ENCODE measurements at regions not wholly inside any gene's neighbourhood (a gene's known extent, or its start where the extent isn't known, plus 50 kb on each side); places are given as distances from the start of the nearest gene placed in this dataset.

GRCh38 chr6:163844761-163845160, 430.2 kb downstream of the QKI start:
- DNase-seq, result no peak

- no peak for DNase-seq
These were observed 429.8 kb downstream of the QKI start for GRCh38 chr6:163844357-163844756.

GRCh38 chr6:163843218-163843617, 428.7 kb downstream of the QKI start:
- no peak for DNase-seq

GRCh38 chr6:163842467-163842866, 427.9 kb downstream of the QKI start:
- no peak for DNase-seq

DNA sequence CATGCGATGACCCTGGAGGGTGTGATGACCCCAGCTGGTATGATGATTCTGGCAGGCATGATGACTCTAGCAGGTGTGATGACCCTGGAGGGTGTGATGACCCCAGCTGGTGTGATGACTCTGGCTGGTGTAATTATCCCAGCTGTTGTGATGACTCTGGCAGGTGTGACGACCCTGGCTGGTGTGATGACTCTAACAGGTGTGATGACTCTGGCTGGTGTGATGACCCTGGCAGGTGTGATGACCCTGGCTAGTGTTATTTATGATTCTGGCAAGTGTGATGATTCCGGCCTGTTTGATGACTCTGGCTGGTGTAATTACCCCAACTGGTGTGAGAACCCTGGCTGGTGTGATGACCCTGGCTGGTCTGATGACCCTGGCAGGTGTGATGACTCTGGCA, 427.2 kb downstream of the QKI start:
- no peak for DNase-seq

- no peak for DNase-seq
These were observed 426.8 kb downstream of the QKI start for GRCh38 chr6:163841326-163841725.

- DNase-seq, result no peak
These were observed 426.4 kb downstream of the QKI start for GRCh38 chr6:163840880-163841279.

DNA sequence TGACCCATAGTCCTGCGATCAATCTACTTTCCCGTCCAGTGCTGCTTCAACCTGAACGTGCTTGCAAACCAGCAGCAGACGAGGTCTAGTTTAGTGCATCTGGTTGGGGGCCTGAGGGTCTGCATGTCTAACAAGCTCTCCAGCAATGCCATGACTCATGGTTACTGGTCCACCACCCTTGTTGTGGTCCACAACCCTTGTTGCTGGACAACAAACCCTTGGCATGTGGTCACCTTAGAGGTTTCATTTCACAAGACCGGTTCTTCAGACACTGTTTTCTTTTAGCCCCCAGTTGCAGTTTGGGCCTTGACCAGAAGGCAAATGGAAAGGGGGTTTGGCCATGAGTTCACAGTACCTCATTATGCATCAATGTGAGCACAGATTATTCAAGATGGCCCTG, 424.8 kb downstream of the QKI start:
- DNase-seq, result no peak

GRCh38 chr6:163837691-163838431, 423.3 kb downstream of the QKI start:
- peak; percentile 43 for DNase-seq

DNA sequence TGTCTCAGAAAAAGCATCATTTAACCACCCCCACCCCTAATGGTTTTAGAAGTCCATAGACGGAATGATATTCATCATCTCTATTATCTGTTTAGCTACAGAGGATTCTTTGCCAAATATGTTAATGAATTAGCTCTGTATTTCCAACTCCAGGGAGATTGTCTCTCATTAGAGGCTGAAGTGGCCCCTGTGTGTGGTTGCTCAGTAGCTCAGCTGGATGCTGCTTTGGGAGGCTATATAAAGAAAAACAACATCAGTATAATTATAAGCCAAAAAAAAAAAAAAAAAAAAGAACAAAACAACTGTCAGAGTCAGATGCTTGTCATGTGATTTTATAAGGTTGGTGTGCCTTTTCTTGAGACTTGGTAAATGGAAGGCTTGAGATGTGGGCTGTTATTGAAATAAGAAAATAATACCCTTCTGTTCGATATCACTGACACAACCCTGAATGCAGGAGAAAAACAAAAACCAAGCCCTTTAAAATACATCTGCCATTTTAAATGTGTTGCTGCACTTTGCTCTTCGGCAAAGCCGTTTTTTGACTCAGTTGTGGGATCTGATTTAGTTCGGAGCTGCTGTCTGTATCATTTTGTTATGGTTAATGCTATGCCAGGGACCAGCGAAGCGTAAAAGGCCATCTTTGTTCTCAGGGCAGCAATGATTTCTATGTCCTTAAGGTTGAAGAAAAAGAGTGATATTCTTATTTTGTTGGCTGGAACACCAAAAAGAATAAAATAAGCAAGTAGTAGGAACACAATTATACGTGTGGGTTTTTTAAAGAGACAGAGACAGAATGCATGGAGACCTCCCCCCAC, 422.6 kb downstream of the QKI start:
- no peak for DNase-seq

- DNase-seq, result no peak
These were observed 421.1 kb downstream of the QKI start for GRCh38 chr6:163835439-163836171.

DNA sequence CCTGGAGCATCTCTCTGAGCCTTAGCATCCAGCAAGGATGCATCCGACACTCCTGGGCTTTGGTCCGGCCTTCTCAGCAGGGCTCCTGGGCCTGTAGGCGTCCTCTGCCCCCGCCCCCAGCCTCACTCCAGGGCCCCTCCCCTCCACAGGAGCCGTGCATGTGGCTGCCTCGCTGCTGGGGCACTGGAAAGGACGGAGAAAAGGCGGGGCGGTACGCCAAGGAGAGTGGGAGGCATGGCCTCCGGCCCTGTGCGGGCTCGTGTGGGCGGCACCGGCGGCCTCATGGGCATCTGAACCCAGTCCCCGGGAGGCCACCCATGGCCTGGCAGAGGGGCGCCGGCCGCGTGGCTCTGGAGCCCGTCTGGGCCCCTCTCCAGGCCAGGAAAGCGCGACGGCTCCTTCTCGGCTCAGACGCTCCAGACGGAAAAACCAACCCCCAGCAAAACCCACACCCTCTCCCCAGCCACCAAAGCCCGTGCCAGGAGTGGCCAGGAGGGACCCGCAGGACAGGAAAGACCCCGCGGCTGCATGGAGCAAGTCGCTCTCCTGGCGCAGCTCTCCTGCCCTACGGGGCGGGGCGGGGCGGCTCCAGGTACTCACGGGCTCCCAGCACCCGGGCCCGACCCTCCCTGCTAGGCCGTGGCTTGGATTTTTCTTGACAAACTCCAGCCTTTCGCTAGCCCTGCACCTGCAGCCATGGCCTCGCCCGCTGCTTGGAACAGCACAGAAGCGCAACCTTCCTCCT, 419.9 kb downstream of the QKI start:
- no peak for DNase-seq

GRCh38 chr6:163831736-163832135, 417.2 kb downstream of the QKI start:
- DNase-seq, result no peak

- DNase-seq, result no peak
These were observed 416.1 kb downstream of the QKI start for GRCh38 chr6:163830641-163831040.

DNA sequence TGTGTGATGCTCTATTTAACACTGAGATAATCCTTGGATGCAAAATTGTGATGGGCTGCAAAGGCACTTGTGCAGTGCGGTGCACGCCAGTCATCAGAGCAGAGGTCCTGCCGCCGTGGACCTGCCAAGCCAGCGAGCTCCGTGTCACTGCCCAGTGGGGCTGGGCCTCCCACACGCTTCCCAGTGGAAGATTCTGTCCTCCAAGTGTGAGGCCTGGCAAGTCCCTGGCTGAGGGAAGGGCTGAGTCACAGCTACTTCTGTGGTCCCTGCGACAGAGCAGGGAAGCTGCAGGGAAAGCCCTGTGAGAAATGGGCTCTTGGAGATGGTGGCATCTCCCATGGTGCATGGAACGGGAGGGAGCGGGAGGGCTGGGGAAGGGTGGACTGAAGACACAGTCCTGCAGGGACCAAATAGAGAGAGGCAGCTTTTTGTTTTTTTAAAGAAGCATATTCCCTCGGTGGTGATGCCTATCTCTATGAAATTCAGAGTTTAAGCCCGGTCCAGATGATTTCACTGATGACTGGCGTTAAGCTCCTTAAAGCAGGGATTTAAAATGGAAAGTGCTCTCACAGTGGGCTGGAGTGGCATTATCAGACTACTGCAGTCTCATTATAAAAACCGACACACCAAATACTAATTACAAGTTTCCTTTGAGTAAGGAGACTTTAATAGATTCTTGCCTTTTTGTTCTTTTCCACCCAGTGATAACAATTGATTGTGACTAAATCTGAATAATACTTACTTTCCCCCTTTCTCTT, 413.7 kb downstream of the QKI start:
- DNase-seq, result peak; percentile 16

DNA sequence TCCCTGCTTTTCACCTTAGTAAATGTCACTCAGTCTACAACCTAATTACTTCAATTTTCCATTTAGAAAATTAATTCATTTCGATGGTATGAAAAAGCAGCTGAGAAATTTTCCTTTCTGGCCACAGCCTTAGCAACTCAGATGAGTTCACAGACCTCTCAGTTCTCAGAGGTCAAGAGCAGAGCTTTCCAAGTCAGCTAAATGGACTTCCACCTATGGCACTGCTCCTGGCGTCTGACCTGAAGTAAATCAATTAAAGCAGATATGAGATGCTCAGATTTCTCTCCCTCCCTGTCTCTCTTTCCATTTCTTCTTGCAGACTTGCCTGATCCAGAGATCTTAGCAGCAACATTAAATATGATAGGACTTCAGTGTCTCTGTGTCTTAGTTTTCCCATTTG, 412.6 kb downstream of the QKI start:
- no peak for DNase-seq

- DNase-seq, result no peak
These were observed 412.1 kb downstream of the QKI start for GRCh38 chr6:163826629-163827028.

DNA sequence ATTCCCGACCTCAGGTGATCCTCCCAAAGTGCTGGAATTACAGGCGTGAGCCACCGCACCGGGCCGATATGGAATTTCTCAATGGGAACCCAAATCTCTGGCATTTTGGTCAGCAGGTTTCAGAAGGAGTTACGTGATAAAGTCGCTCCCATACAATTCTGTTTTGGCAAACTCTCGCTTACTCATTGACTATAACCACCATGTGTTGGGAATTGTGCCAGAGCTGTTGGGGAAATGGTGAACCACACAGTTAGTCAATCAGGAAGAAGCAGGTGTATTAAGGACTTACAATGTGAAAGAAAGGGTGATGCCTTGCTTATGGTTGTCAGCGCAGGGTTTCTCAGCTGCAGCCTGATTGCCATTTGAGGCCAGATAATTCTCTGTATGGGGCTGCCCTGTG, 410.5 kb downstream of the QKI start:
- DNase-seq, result peak; percentile 84

GRCh38 chr6:163823577-163823976, 409.1 kb downstream of the QKI start:
- no peak for DNase-seq

DNA sequence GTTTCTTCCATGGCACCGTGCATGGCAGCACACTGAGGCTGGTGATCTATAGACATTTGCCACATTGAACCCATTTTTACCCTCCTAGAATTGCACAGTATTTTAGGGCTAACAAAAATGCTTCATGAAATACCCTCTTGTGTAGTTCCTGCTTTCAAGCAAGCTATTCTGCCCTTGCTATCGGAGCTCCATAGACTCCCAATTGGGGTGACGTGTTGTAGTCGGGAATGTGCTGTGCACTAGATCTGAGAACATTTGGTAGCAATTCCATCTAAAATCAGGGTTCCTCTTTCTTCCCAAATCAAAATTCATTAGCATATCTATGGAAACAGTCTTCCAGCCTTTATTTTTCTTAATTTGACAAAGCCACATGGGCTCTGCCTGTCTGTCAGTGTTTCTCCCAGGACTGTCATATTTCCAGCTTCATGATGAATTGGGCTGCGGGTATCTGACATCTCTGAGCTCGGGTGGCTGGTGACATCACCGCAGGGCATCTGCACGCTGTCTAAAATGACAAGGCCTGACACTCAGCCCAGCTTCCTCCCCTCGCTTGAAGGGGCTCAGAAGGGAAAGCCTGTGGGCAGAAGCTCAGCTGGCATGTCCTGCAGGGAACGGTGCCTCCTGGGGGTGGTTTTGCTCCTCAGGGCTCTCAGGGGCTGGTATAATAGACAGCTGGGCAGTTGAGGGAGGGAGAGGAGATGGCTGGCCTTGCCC, 406.4 kb downstream of the QKI start:
- no peak for DNase-seq

DNA sequence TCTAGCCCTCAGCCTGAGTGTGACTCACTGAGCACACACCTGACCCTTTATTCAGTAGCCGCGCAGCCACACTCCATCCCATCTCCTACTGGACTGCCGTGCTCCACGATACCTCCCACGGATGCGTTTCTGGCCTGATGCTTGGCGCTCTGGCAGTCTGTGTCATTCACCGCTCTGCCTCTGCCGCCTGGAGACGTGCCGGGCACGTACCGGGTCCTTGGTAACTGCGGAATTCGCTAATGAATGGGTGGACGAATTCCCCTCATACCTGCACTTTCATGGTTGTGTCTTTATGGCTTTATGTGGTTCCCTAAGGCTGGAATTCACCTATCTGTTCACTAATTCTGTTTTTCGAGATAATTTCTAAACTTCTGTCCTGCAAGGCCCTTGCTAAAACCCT, 405.7 kb downstream of the QKI start:
- no peak for DNase-seq

DNA sequence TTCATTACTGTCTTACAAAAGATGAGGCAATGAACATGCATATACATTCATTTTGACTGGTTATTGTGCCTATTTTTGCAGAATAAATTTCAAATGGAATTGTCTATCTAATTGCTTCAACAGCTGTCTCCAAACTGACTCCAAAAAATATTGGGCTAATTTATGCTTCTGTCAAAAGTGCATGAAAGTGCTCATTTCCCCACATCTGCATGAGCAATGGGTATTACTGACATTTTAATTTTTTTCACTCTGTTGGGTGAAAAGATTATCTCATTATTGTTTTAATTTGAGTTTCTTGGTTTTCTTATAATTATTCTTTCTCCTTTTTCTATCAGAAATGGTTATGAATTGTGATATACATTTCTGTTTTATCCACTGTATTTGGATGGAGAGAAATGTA, 404.2 kb downstream of the QKI start:
- no peak for DNase-seq

All from fibroblast of skin of right biceps (primary cell).